22Rv1 (cell line): ENCODE measurements at regions not wholly inside any gene's neighbourhood (a gene's known extent, or its start where the extent isn't known, plus 50 kb on each side); places are given as distances from the start of the nearest gene placed in this dataset.

Experiments
- H3K27ac ChIP-seq: fragments of 450-650 bp; 2 replicates; pipeline ENCODE4 v1.5.1; 2017
- ZFX ChIP-seq: fragments of 450-650 bp; IDR thresholded peaks from 2 replicates; pipeline ENCODE4 v1.6.1; 2017; ENCODE audit warnings: antibody characterized with exemption, borderline replicate concordance
- TF ChIP-seq, protein P1 (sequence below): fragments of 450-650 bp; IDR thresholded peaks from 2 replicates; pipeline ENCODE4 v1.5.1; 2017; ENCODE audit warnings: mild to moderate bottlenecking

DNA sequence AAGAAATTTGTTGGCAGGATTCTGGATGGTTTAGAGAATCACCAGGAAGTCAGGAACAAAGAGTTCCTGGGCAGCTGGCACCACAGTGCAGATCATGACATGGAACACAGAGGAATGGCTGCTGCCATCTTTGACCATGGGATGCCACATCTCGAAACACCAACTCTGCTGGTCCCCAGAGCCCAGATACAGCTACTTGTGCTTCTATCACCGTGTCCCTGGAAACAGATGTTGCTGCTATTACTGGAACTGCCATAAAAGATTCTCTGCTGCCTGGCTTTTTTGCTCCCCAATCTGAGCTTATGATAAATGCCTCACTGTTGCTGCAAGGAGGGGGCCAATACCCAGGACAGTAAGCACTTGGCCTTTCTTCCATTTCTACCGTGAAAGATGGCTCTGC, 185.2 kb downstream of the CSNK2A3 start:
- TF ChIP-seq, protein P1, sequence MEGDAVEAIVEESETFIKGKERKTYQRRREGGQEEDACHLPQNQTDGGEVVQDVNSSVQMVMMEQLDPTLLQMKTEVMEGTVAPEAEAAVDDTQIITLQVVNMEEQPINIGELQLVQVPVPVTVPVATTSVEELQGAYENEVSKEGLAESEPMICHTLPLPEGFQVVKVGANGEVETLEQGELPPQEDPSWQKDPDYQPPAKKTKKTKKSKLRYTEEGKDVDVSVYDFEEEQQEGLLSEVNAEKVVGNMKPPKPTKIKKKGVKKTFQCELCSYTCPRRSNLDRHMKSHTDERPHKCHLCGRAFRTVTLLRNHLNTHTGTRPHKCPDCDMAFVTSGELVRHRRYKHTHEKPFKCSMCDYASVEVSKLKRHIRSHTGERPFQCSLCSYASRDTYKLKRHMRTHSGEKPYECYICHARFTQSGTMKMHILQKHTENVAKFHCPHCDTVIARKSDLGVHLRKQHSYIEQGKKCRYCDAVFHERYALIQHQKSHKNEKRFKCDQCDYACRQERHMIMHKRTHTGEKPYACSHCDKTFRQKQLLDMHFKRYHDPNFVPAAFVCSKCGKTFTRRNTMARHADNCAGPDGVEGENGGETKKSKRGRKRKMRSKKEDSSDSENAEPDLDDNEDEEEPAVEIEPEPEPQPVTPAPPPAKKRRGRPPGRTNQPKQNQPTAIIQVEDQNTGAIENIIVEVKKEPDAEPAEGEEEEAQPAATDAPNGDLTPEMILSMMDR, result no peak
- no peak for TF ChIP-seq ZFX

DNA sequence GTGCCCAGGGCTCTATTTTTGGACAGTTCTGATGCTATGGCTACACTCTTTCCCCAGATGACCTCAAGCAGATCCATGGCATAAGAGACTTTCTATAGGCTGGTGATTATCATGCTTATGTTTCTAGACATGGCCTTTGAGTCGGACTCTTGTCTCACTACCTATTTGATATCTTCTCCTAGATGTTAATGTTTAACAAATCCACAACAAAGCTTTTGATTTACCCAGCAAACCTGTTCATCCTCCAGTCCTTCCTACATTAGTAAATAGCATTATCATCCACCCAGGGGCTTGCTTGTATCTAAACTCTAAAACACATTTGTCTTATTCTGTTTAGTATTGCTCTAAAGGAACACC, 188.7 kb downstream of the CSNK2A3 start:
- TF ChIP-seq, protein P1, result no peak
- no peak overlapping the region for H3K27ac ChIP-seq

More for the DNA sequence above, 185.2 kb downstream of the CSNK2A3 start:
- no peak overlapping the region for H3K27ac ChIP-seq

DNA sequence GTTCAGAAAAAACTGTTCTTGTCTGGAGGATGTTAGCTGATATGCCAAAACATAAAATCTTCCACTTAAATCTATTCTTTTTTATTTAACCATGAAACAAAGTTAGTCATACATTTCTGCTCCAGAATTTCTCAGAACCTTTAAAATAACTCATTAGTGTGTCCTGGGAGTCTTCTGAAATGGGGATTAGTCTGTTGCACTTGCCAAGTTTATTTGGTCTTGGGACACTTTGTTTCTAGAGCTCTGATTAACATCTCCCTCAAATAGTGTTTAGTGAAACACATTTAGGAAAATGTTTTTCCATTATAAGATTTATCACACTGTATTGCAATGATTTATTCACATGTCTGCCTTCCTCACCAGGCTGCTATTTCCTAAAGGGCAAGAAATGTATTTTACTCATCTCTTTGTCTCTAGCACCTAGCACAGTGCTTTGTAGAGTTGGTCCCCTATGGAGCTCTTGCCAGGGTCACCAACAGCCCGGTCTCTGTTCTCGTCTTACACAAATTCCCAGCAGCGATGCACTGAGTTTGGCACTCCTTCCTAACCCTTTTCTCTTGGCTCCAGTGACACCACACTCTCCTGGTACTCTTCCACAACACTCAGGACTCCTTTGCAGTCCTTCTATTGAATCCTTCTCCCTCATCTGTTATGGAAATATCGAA, 189.2 kb downstream of the CSNK2A3 start:
- no peak for TF ChIP-seq ZFX
- TF ChIP-seq, protein P1, result no peak
- H3K27ac ChIP-seq, result no peak overlapping the region

DNA sequence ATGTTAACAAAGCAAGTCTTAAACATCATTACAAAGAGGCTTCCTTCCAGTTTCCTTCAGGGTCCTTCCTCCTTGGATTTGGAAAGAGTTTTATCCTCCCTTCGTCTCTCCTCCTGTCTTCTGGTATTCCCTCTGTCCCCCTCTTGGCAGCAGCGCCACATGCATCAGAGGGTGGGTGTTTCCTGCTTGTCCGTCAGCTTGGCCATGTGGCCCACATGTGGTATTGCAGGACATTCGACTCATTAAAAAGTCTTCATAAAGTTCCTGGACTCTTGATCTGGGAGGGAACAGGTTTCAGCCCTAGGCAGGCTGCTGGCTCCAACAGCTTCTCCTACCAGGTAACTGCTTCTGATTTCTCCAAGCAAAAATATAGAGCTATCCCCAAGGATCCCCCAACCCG, 189.8 kb downstream of the CSNK2A3 start:
- no peak for TF ChIP-seq ZFX
- TF ChIP-seq, protein P1, result no peak

DNA sequence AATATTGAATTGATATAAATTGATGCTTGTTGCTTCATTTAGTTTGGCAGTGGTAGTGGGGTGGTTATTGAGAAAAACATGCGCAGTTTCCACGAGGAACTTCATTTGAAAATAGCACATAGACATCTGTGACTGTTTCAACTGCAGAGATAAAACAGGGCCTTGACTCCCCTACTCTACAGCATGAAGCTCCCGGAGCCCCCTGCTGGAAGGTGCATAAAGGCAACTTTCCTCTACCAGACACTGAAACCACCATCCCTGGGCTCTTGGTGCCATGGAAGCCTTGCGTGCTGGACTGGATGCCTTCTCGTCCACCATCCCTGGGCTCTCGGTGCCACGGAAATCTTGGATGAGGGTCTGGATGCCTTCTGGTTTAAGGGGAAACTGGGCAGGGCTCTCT, 195.9 kb downstream of the CSNK2A3 start:
- no peak overlapping the region for H3K27ac ChIP-seq
- no peak for TF ChIP-seq ZFX
- TF ChIP-seq, protein P1, result peak; percentile 21; the same call in 1 of the 2 replicates

More for the DNA sequence above, 189.8 kb downstream of the CSNK2A3 start:
- no peak overlapping the region for H3K27ac ChIP-seq

DNA sequence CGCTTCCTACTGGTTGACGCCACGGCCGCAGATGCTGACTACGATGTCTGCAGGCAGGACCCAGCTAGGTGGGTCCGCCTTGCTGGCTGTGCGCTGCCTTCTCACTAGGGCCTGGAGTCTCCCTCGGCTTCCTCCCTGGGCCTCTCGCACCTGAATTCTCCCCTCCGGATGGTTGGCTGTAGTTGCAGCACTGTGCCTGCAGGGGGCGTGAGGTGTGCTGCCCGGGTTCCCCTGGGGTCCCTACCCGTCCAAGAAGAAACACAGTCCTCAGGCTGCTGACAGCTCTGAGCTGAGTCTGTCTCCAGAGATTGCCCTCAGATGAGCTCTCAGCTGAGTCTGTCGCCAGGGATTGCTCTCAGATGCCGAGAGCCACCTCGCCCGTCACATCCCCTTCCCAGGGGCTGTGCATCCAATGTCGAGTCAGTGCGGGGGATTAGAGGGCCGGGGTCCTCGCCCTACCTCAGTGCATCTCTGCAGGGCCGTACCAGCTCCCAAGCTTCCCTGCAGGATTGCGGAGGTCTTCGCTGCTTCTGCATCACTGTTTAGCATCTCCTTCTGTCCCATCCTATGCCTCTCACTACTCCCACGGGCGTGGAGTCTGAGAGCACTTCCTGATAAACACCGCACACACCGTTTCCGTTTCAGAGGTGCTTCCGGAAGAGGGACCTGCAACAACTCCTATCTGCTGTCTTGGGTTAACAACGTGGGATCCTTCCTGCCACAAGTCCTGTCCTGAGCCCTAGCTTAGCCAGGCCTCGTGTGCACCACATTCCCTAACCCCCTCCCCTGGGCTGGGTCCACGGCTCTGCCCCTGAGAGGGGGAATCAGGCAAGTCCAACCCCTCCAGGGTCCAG, 196.9 kb downstream of the CSNK2A3 start:
- H3K27ac ChIP-seq, result no peak overlapping the region

DNA sequence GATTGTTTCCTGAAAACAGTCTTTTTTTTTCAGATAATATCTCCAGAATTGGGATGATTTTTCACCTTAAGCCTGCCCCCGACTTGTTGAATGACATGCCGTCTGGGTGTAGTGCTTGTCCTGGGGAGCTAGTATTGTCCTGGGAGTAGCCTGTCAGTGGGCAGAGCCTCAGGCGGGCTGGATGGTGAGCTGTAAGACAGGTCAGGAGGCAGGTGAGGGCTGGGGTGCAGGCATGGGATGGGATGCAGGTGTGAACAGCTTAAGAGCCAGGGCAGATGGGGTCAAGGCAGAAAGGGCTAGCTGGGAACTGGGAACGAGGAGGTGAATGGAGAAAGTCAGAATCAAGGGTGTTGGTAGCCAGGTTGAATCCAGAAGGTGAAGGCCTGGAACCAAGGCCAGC, 200.2 kb downstream of the CSNK2A3 start:
- H3K27ac ChIP-seq, result no peak overlapping the region
- TF ChIP-seq, protein P1, result no peak
- no peak for TF ChIP-seq ZFX

More for the DNA sequence above, 196.9 kb downstream of the CSNK2A3 start:
- TF ChIP-seq ZFX, result no peak
- TF ChIP-seq, protein P1, result peak; percentile 72
